ENCODE measurements at regions not wholly inside any gene's neighbourhood (a gene's known extent, or its start where the extent isn't known, plus 50 kb on each side); places are given as distances from the start of the nearest gene placed in this dataset.

- H3K9me2 ChIP-seq (ENCODE audit: low read depth, low read length): no peaks in the 10 kb centered on the region
- no peaks in the 10 kb centered on the region for H3F3A ChIP-seq (ENCODE audit: insufficient read depth, low read length)
- no peaks in the 10 kb centered on the region for H3K4me1 ChIP-seq (ENCODE audit: insufficient read depth, low read length, severe bottlenecking)
- H3K27ac ChIP-seq (ENCODE audit: low read depth, low read length, poor library complexity, severe bottlenecking): no peak overlapping the region
- H2AFZ ChIP-seq (ENCODE audit: low read length): no peak overlapping the region
- no peak overlapping the region for H3K4me3 ChIP-seq (ENCODE audit: low read depth, low read length, poor library complexity, severe bottlenecking)
- H3K4me2 ChIP-seq (ENCODE audit: low read length): no peak overlapping the region
- no peak for TF ChIP-seq EZH2 (IDR thresholded peaks at IDR 0.05; ENCODE audit: borderline replicate concordance, low read length)
- no peak for TF ChIP-seq CTCF (IDR thresholded peaks at IDR 0.05; ENCODE audit: low read length)
- no peaks in the 10 kb centered on the region for H3K79me2 ChIP-seq (ENCODE audit: insufficient read depth, low read length)
- H3K27me3 ChIP-seq (ENCODE audit: insufficient read depth, low read length): no peaks in the 10 kb centered on the region
- H3K36me3 ChIP-seq (ENCODE audit: insufficient read depth, low read length): no peaks in the 10 kb centered on the region
- no peaks in the 10 kb centered on the region for H4K20me1 ChIP-seq (ENCODE audit: insufficient read depth, low read length)
- H3K9ac ChIP-seq (ENCODE audit: low read length): no peak overlapping the region
- H3K9me3 ChIP-seq (ENCODE audit: low read length): no peaks in the 10 kb centered on the region
Measured at GRCh38 chr13:109440320-109440719, 346.1 kb downstream of the IRS2 start.

GRCh38 chr13:109439813-109440212 is 346.6 kb downstream of the IRS2 start:
- no peaks in the 10 kb centered on the region for H3K36me3 ChIP-seq (ENCODE audit: insufficient read depth, low read length)
- H3K4me1 ChIP-seq (ENCODE audit: insufficient read depth, low read length, severe bottlenecking): no peaks in the 10 kb centered on the region
- H3K4me2 ChIP-seq (ENCODE audit: low read length): no peak overlapping the region
- H3K79me2 ChIP-seq (ENCODE audit: insufficient read depth, low read length): no peaks in the 10 kb centered on the region
- H3K27me3 ChIP-seq (ENCODE audit: insufficient read depth, low read length): no peaks in the 10 kb centered on the region
- TF ChIP-seq CTCF (IDR thresholded peaks at IDR 0.05; ENCODE audit: low read length) (no peak), EZH2 (IDR thresholded peaks at IDR 0.05; ENCODE audit: borderline replicate concordance, low read length) (no peak)
- no peak overlapping the region for H3K9ac ChIP-seq (ENCODE audit: low read length)
- H3K9me2 ChIP-seq (ENCODE audit: low read depth, low read length): no peaks in the 10 kb centered on the region
- H3K4me3 ChIP-seq (ENCODE audit: low read depth, low read length, poor library complexity, severe bottlenecking): no peak overlapping the region
- no peak overlapping the region for H3K27ac ChIP-seq (ENCODE audit: low read depth, low read length, poor library complexity, severe bottlenecking)
- no peaks in the 10 kb centered on the region for H4K20me1 ChIP-seq (ENCODE audit: insufficient read depth, low read length)
- no peaks in the 10 kb centered on the region for H3K9me3 ChIP-seq (ENCODE audit: low read length)
- H2AFZ ChIP-seq (ENCODE audit: low read length): no peak overlapping the region
- H3F3A ChIP-seq (ENCODE audit: insufficient read depth, low read length): no peaks in the 10 kb centered on the region

GRCh38 chr13:109436841-109437240 is 349.5 kb downstream of the IRS2 start:
- peaks cover 6% of the 10 kb centered on the region; the same call in 1 of the 2 replicates for H3K9me3 ChIP-seq (ENCODE audit: low read length)
- H3K36me3 ChIP-seq (ENCODE audit: insufficient read depth, low read length): no peaks in the 10 kb centered on the region
- no peaks in the 10 kb centered on the region for H3K27me3 ChIP-seq (ENCODE audit: insufficient read depth, low read length)
- H3K9ac ChIP-seq (ENCODE audit: low read length): no peak overlapping the region
- TF ChIP-seq CTCF (IDR thresholded peaks at IDR 0.05; ENCODE audit: low read length) (no peak), EZH2 (IDR thresholded peaks at IDR 0.05; ENCODE audit: borderline replicate concordance, low read length) (no peak)
- H3K9me2 ChIP-seq (ENCODE audit: low read depth, low read length): no peaks in the 10 kb centered on the region
- no peaks in the 10 kb centered on the region for H3K79me2 ChIP-seq (ENCODE audit: insufficient read depth, low read length)
- H3F3A ChIP-seq (ENCODE audit: insufficient read depth, low read length): no peaks in the 10 kb centered on the region
- H3K4me2 ChIP-seq (ENCODE audit: low read length): no peak overlapping the region
- no peak overlapping the region for H2AFZ ChIP-seq (ENCODE audit: low read length)
- no peaks in the 10 kb centered on the region for H3K4me1 ChIP-seq (ENCODE audit: insufficient read depth, low read length, severe bottlenecking)
- H3K4me3 ChIP-seq (ENCODE audit: low read depth, low read length, poor library complexity, severe bottlenecking): no peak overlapping the region
- H3K27ac ChIP-seq (ENCODE audit: low read depth, low read length, poor library complexity, severe bottlenecking): no peak overlapping the region
- no peaks in the 10 kb centered on the region for H4K20me1 ChIP-seq (ENCODE audit: insufficient read depth, low read length)
